SJCRH30 (cell line): ENCODE measurements at regions not wholly inside any gene's neighbourhood (a gene's known extent, or its start where the extent isn't known, plus 50 kb on each side); places are given as distances from the start of the nearest gene placed in this dataset.

ENCODE experiments used
- DNase-seq, 2 experiments: peaks; one replicate each; pipeline ENCODE4 v3.0.0-alpha.2; 2015 to 2020
- H3K27ac ChIP-seq: fragments of 250-450 bp; sonication (Bioruptor Pico); 2 replicates; pipeline ENCODE4 v1.5.1; 2020; ENCODE audit warnings: mild to moderate bottlenecking, moderate library complexity
- H3K27me3 ChIP-seq: fragments of 250-450 bp; sonication (Bioruptor Pico); 2 replicates; pipeline ENCODE4 v1.5.1; 2020; ENCODE audit warnings: mild to moderate bottlenecking, moderate library complexity
- H3K36me3 ChIP-seq: fragments of 250-450 bp; sonication (Bioruptor Pico); 2 replicates; pipeline ENCODE4 v1.5.1; 2020; ENCODE audit warnings: mild to moderate bottlenecking, moderate library complexity
- H3K4me1 ChIP-seq: fragments of 250-450 bp; sonication (Bioruptor Pico); 2 replicates; pipeline ENCODE4 v1.5.1; 2020; ENCODE audit warnings: mild to moderate bottlenecking, moderate library complexity
- H3K4me3 ChIP-seq: fragments of 250-450 bp; sonication (Bioruptor Pico); 2 replicates; pipeline ENCODE4 v1.5.1; 2020; ENCODE audit warnings: mild to moderate bottlenecking, moderate library complexity
- H3K9me3 ChIP-seq: fragments of 250-450 bp; sonication (Bioruptor Pico); replicated peaks from 2 replicates; pipeline ENCODE4 v1.5.1; 2020; ENCODE audit warnings: mild to moderate bottlenecking, moderate library complexity

- no peak overlapping the region for H3K4me3 ChIP-seq
- H3K27me3 ChIP-seq = no peaks in the 10 kb centered on the region
- no peak for DNase-seq
- no peaks in the 10 kb centered on the region for H3K36me3 ChIP-seq
- H3K4me1 ChIP-seq = no peaks in the 10 kb centered on the region
- no peaks in the 10 kb centered on the region for H3K9me3 ChIP-seq
- H3K27ac ChIP-seq = no peak overlapping the region
Measured at GRCh38 chr2:129248198-129248597, 731.3 kb upstream of the RAB6C start.

- H3K4me3 ChIP-seq = no peak overlapping the region
- H3K36me3 ChIP-seq = no peaks in the 10 kb centered on the region
- H3K27me3 ChIP-seq = no peaks in the 10 kb centered on the region
- H3K9me3 ChIP-seq = no peaks in the 10 kb centered on the region
- no peaks in the 10 kb centered on the region for H3K4me1 ChIP-seq
- DNase-seq = no peak
- H3K27ac ChIP-seq = no peak overlapping the region
Measured at GRCh38 chr2:129252781-129253460, 726.5 kb upstream of the RAB6C start.

GRCh38 chr2:129253461-129253812 is 726.0 kb upstream of the RAB6C start:
- H3K4me1 ChIP-seq = no peaks in the 10 kb centered on the region
- peak; percentile 12 to 32 for DNase-seq

GRCh38 chr2:129254718-129255117 is 724.7 kb upstream of the RAB6C start:
- Histone ChIP-seq H3K4me1 (no peaks in the 10 kb centered on the region), H3K4me3 (no peak overlapping the region), H3K27ac (no peak overlapping the region), H3K9me3 (no peaks in the 10 kb centered on the region), H3K27me3 (no peaks in the 10 kb centered on the region), H3K36me3 (no peaks in the 10 kb centered on the region)
- DNase-seq = no peak

More at GRCh38 chr2:129253461-129253812, 726.0 kb upstream of the RAB6C start:
- Histone ChIP-seq H3K36me3 (no peaks in the 10 kb centered on the region), H3K27me3 (no peaks in the 10 kb centered on the region), H3K27ac (no peak overlapping the region), H3K9me3 (no peaks in the 10 kb centered on the region), H3K4me3 (no peak overlapping the region)

GRCh38 chr2:129255610-129256313 is 723.7 kb upstream of the RAB6C start:
- H3K4me3 ChIP-seq = no peak overlapping the region
- no peak for DNase-seq

GRCh38 chr2:129256642-129257041 is 722.8 kb upstream of the RAB6C start:
- H3K4me1 ChIP-seq = no peaks in the 10 kb centered on the region
- no peak for DNase-seq
- H3K27ac ChIP-seq = no peak overlapping the region
- H3K36me3 ChIP-seq = no peaks in the 10 kb centered on the region
- no peaks in the 10 kb centered on the region for H3K27me3 ChIP-seq
- H3K4me3 ChIP-seq = no peak overlapping the region
- H3K9me3 ChIP-seq = no peaks in the 10 kb centered on the region

More at GRCh38 chr2:129255610-129256313, 723.7 kb upstream of the RAB6C start:
- Histone ChIP-seq H3K4me1 (no peaks in the 10 kb centered on the region), H3K9me3 (no peaks in the 10 kb centered on the region), H3K27me3 (no peaks in the 10 kb centered on the region), H3K36me3 (no peaks in the 10 kb centered on the region), H3K27ac (no peak overlapping the region)

- Histone ChIP-seq H3K27me3 (no peaks in the 10 kb centered on the region), H3K4me1 (no peaks in the 10 kb centered on the region), H3K4me3 (no peak overlapping the region), H3K36me3 (no peaks in the 10 kb centered on the region), H3K9me3 (no peaks in the 10 kb centered on the region), H3K27ac (no peak overlapping the region)
- no peak for DNase-seq
Measured at GRCh38 chr2:129262934-129263333, 716.5 kb upstream of the RAB6C start.

- Histone ChIP-seq H3K4me3 (no peak overlapping the region), H3K36me3 (no peaks in the 10 kb centered on the region), H3K27ac (no peak overlapping the region), H3K9me3 (no peaks in the 10 kb centered on the region), H3K4me1 (no peaks in the 10 kb centered on the region), H3K27me3 (no peaks in the 10 kb centered on the region)
- DNase-seq = no peak
Measured at GRCh38 chr2:129263939-129264338, 715.5 kb upstream of the RAB6C start.

- Histone ChIP-seq H3K9me3 (no peaks in the 10 kb centered on the region), H3K4me1 (no peaks in the 10 kb centered on the region), H3K27ac (no peak overlapping the region), H3K4me3 (no peak overlapping the region), H3K36me3 (no peaks in the 10 kb centered on the region), H3K27me3 (no peaks in the 10 kb centered on the region)
- no peak for DNase-seq
Measured at GRCh38 chr2:129267559-129267958, 711.9 kb upstream of the RAB6C start.

- Histone ChIP-seq H3K9me3 (no peaks in the 10 kb centered on the region), H3K27me3 (no peaks in the 10 kb centered on the region), H3K4me3 (no peak overlapping the region), H3K36me3 (no peaks in the 10 kb centered on the region), H3K4me1 (no peaks in the 10 kb centered on the region), H3K27ac (no peak overlapping the region)
- DNase-seq = no peak
Measured at GRCh38 chr2:129273266-129274037, 706.0 kb upstream of the RAB6C start.

GRCh38 chr2:129274038-129274415 is 705.4 kb upstream of the RAB6C start:
- no peak overlapping the region for H3K4me3 ChIP-seq
- DNase-seq = no peak
- H3K36me3 ChIP-seq = no peaks in the 10 kb centered on the region
- H3K27ac ChIP-seq = no peak overlapping the region
- no peaks in the 10 kb centered on the region for H3K4me1 ChIP-seq
- no peaks in the 10 kb centered on the region for H3K27me3 ChIP-seq
- no peaks in the 10 kb centered on the region for H3K9me3 ChIP-seq

- Histone ChIP-seq H3K36me3 (no peaks in the 10 kb centered on the region), H3K27ac (no peak overlapping the region)
- no peak for DNase-seq
Measured at GRCh38 chr2:129274918-129275317, 704.5 kb upstream of the RAB6C start.

GRCh38 chr2:129275706-129276105 is 703.8 kb upstream of the RAB6C start:
- no peak for DNase-seq

More at GRCh38 chr2:129274918-129275317, 704.5 kb upstream of the RAB6C start:
- Histone ChIP-seq H3K4me1 (no peaks in the 10 kb centered on the region), H3K4me3 (no peak overlapping the region), H3K9me3 (no peaks in the 10 kb centered on the region), H3K27me3 (no peaks in the 10 kb centered on the region)

GRCh38 chr2:129276978-129277584 is 702.4 kb upstream of the RAB6C start:
- H3K36me3 ChIP-seq = no peaks in the 10 kb centered on the region
- H3K9me3 ChIP-seq = no peaks in the 10 kb centered on the region
- no peaks in the 10 kb centered on the region for H3K27me3 ChIP-seq
- H3K4me1 ChIP-seq = no peaks in the 10 kb centered on the region
- H3K4me3 ChIP-seq = no peak overlapping the region
- H3K27ac ChIP-seq = no peak overlapping the region
- no peak for DNase-seq

More at GRCh38 chr2:129275706-129276105, 703.8 kb upstream of the RAB6C start:
- H3K9me3 ChIP-seq = no peaks in the 10 kb centered on the region
- H3K4me1 ChIP-seq = no peaks in the 10 kb centered on the region
- H3K36me3 ChIP-seq = no peaks in the 10 kb centered on the region
- no peaks in the 10 kb centered on the region for H3K27me3 ChIP-seq
- no peak overlapping the region for H3K27ac ChIP-seq
- H3K4me3 ChIP-seq = no peak overlapping the region

GRCh38 chr2:129277585-129277981 is 701.9 kb upstream of the RAB6C start:
- no peaks in the 10 kb centered on the region for H3K27me3 ChIP-seq
- H3K9me3 ChIP-seq = no peaks in the 10 kb centered on the region
- H3K4me1 ChIP-seq = no peaks in the 10 kb centered on the region
- DNase-seq = no peak
- no peak overlapping the region for H3K27ac ChIP-seq
- H3K4me3 ChIP-seq = no peak overlapping the region
- H3K36me3 ChIP-seq = no peaks in the 10 kb centered on the region
